DND-41 (cell line): ENCODE measurements at regions not wholly inside any gene's neighbourhood (a gene's known extent, or its start where the extent isn't known, plus 50 kb on each side); places are given as distances from the start of the nearest gene placed in this dataset.

Experiments
- ATAC-seq: fragments of 200-7000 bp; cut with Tn5 transposase; 3 replicates; pipeline ENCODE4 v1.9.1; 2021; ENCODE audit warnings: low read depth; ENCODE audit not compliant: insufficient read depth
- DNase-seq: peaks from one replicate; pipeline ENCODE4 v3.0.0-alpha.2; 2020
- H2AFZ ChIP-seq: 2 replicates; pipeline ENCODE4 v1.6.0; 2012; ENCODE audit warnings: low read depth, low read length
- H3K27ac ChIP-seq: 2 replicates; pipeline ENCODE4 v1.5.1; 2012; ENCODE audit warnings: low read length, inconsistent platforms
- H3K27me3 ChIP-seq: fragments of 200-600 bp; sonication (generic); 2 replicates; pipeline ENCODE4 v1.6.0; 2012; ENCODE audit warnings: low read length, mild to moderate bottlenecking, inconsistent platforms; ENCODE audit not compliant: insufficient read depth, poor library complexity
- H3K36me3 ChIP-seq: 2 replicates; pipeline ENCODE4 v1.5.1; 2012; ENCODE audit warnings: low read length, inconsistent platforms; ENCODE audit not compliant: insufficient read depth
- H3K4me1 ChIP-seq: 2 replicates; pipeline ENCODE4 v1.5.1; 2012; ENCODE audit warnings: mild to moderate bottlenecking, low read length; ENCODE audit not compliant: insufficient read depth
- H3K4me2 ChIP-seq: 2 replicates; pipeline ENCODE4 v1.6.0; 2012; ENCODE audit warnings: mild to moderate bottlenecking, moderate library complexity, low read length, inconsistent platforms; ENCODE audit not compliant: insufficient read depth
- H3K4me3 ChIP-seq, 2 experiments: fragments of 200-600 bp in 1 of 2; shearing (Covaris generic) in 1 of 2; 2 replicates each; pipeline ENCODE4 v1.5.1; 2012 to 2016; ENCODE audit warnings: inconsistent platforms in 2 of 2, low read length in 2 of 2, mild to moderate bottlenecking in 2 of 2, low read depth in 1 of 2, moderate library complexity in 1 of 2
- H3K79me2 ChIP-seq: 2 replicates; pipeline ENCODE4 v1.6.0; 2012; ENCODE audit warnings: low read length, inconsistent platforms; ENCODE audit not compliant: insufficient read depth
- H3K9ac ChIP-seq: 2 replicates; pipeline ENCODE4 v1.6.0; 2012; ENCODE audit warnings: low read depth, mild to moderate bottlenecking, inconsistent platforms, low read length, moderate library complexity
- H3K9me3 ChIP-seq: 2 replicates; pipeline ENCODE4 v1.5.1; 2012; ENCODE audit warnings: low read length, moderate library complexity, mild to moderate bottlenecking, inconsistent platforms; ENCODE audit not compliant: insufficient read depth, severe bottlenecking
- H4K20me1 ChIP-seq: 2 replicates; pipeline ENCODE4 v1.6.0; 2012; ENCODE audit warnings: low read length; ENCODE audit not compliant: insufficient read depth
- EZH2 ChIP-seq: IDR thresholded peaks from 3 replicates; pipeline ENCODE4 v1.6.1; 2012; ENCODE audit warnings: borderline replicate concordance, low read depth, mild to moderate bottlenecking, moderate library complexity, low read length, inconsistent platforms; ENCODE audit not compliant: severe bottlenecking
- TF ChIP-seq, protein P1 (sequence below): IDR thresholded peaks from 2 replicates; pipeline ENCODE4 v1.5.1; 2012; ENCODE audit warnings: borderline replicate concordance, low read length, moderate library complexity, mild to moderate bottlenecking; ENCODE audit not compliant: poor library complexity, severe bottlenecking; ENCODE audit errors: extremely low read depth

- ATAC-seq (no peak), DNase-seq (no peak)
- Histone ChIP-seq H3K27ac (no peak overlapping the region), H3K9me3 (no peaks in the 10 kb centered on the region), H4K20me1 (no peaks in the 10 kb centered on the region), H3K9ac (no peak overlapping the region), H3K4me3 (no peak overlapping the region), H3K4me1 (no peaks in the 10 kb centered on the region), H3K27me3 (no peaks in the 10 kb centered on the region), H3K79me2 (no peaks in the 10 kb centered on the region), H2AFZ (no peak overlapping the region), H3K4me2 (no peak overlapping the region), H3K36me3 (no peaks in the 10 kb centered on the region)
- no peak for TF ChIP-seq EZH2
- TF ChIP-seq, protein P1, sequence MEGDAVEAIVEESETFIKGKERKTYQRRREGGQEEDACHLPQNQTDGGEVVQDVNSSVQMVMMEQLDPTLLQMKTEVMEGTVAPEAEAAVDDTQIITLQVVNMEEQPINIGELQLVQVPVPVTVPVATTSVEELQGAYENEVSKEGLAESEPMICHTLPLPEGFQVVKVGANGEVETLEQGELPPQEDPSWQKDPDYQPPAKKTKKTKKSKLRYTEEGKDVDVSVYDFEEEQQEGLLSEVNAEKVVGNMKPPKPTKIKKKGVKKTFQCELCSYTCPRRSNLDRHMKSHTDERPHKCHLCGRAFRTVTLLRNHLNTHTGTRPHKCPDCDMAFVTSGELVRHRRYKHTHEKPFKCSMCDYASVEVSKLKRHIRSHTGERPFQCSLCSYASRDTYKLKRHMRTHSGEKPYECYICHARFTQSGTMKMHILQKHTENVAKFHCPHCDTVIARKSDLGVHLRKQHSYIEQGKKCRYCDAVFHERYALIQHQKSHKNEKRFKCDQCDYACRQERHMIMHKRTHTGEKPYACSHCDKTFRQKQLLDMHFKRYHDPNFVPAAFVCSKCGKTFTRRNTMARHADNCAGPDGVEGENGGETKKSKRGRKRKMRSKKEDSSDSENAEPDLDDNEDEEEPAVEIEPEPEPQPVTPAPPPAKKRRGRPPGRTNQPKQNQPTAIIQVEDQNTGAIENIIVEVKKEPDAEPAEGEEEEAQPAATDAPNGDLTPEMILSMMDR, result no peak
These were observed 1089.5 kb upstream of the GYPC start for GRCh38 chr2:125566422-125566821.

GRCh38 chr2:125567100-125567499 is 1088.9 kb upstream of the GYPC start:
- Histone ChIP-seq H3K4me2 (no peak overlapping the region), H4K20me1 (no peaks in the 10 kb centered on the region), H2AFZ (no peak overlapping the region), H3K4me3 (no peak overlapping the region), H3K4me1 (no peaks in the 10 kb centered on the region), H3K27me3 (no peaks in the 10 kb centered on the region), H3K9ac (no peak overlapping the region), H3K79me2 (no peaks in the 10 kb centered on the region), H3K36me3 (no peaks in the 10 kb centered on the region), H3K9me3 (no peaks in the 10 kb centered on the region), H3K27ac (no peak overlapping the region)
- DNase-seq (no peak), ATAC-seq (no peak)
- TF ChIP-seq EZH2, result no peak
- TF ChIP-seq, protein P1, result no peak

DNA sequence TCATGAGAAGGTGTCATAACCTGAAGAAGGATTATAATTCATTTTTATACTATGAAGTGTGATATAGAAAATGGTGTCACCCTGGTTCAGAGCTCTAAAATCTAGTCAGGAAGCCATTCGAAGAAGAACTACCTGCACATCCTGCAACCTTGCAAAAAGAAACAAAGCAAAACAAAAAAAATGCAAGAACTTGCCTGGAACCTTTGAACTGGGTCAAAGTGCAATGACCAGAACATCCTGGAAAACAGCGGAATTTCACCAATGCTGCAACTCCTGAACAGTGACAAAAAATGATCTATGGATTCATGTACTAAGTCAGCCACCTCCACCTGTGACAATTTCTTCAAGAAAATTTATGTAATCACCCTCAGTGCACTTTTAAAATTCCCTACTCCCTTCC is 1083.3 kb upstream of the GYPC start:
- no peak overlapping the region for H3K9ac ChIP-seq
- H3K36me3 ChIP-seq, result no peaks in the 10 kb centered on the region
- TF ChIP-seq, protein P1, result no peak
- no peak for TF ChIP-seq EZH2
- H2AFZ ChIP-seq, result no peak overlapping the region
- H3K4me2 ChIP-seq, result no peak overlapping the region
- no peaks in the 10 kb centered on the region for H4K20me1 ChIP-seq
- no peaks in the 10 kb centered on the region for H3K27me3 ChIP-seq
- H3K79me2 ChIP-seq, result no peaks in the 10 kb centered on the region
- H3K4me1 ChIP-seq, result no peaks in the 10 kb centered on the region
- H3K4me3 ChIP-seq, result no peak overlapping the region
- no peak overlapping the region for H3K27ac ChIP-seq
- H3K9me3 ChIP-seq, result no peaks in the 10 kb centered on the region
- ATAC-seq, result no peak
- DNase-seq, result no peak

DNA sequence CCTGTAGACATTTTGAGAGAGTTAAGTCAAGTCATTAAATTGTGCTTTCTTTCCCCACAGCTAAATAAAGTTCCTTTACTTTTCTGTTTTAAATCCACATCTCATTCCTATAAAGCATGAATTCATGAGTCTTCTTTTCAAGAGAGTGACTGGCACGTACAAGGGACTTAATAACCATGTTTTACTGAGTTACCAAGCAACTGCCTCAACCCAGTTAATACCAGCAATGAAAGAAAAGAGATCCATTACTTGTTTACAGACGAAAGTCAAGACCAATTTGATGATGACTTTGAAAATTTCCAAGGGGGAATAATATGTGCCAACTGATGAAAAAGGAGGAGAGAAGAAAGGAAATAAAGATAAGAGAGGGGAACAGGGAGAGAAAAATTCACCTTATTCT is 1082.5 kb upstream of the GYPC start:
- no peak overlapping the region for H3K4me2 ChIP-seq
- no peaks in the 10 kb centered on the region for H3K27me3 ChIP-seq
- DNase-seq (no peak), ATAC-seq (no peak)
- no peaks in the 10 kb centered on the region for H3K4me1 ChIP-seq
- no peaks in the 10 kb centered on the region for H3K36me3 ChIP-seq
- H3K9ac ChIP-seq, result no peak overlapping the region
- H3K79me2 ChIP-seq, result no peaks in the 10 kb centered on the region
- H3K27ac ChIP-seq, result no peak overlapping the region
- H4K20me1 ChIP-seq, result no peaks in the 10 kb centered on the region
- H3K4me3 ChIP-seq, result no peak overlapping the region
- no peak overlapping the region for H2AFZ ChIP-seq
- H3K9me3 ChIP-seq, result no peaks in the 10 kb centered on the region
- TF ChIP-seq, protein P1, result no peak
- TF ChIP-seq EZH2, result no peak
